ENCODE measurements at regions not wholly inside any gene's neighbourhood (a gene's known extent, or its start where the extent isn't known, plus 50 kb on each side); places are given as distances from the start of the nearest gene placed in this dataset.

DNA sequence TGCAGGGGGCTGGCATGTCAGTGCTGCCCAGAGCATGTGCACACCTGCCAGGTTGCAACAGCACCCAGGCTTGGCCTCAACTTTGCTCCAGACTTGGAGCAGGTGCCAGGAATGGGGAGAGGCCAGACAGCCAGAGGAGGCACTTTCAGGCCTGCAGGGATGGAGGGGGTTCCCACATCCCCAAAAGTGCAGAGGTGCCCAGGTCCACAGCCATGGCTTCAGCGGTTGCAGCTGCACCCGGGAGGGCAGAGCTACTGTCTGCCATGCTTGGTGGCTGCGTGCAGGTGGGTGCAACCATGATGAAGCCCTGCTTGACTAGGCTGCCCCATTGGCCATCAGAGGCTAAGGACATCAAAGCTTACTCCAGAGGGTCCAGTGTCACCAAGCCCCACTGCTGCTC is 196.8 kb upstream of the VRK2 start:
- in situ Hi-C loops (cut with HindIII; ENCODE audit: low pct_unique_long_range_greater_than_20kb, low sequenced_read_pairs): no loop called here
- DNase-seq (ENCODE audit: low read depth, low spot score): no peak

DNA sequence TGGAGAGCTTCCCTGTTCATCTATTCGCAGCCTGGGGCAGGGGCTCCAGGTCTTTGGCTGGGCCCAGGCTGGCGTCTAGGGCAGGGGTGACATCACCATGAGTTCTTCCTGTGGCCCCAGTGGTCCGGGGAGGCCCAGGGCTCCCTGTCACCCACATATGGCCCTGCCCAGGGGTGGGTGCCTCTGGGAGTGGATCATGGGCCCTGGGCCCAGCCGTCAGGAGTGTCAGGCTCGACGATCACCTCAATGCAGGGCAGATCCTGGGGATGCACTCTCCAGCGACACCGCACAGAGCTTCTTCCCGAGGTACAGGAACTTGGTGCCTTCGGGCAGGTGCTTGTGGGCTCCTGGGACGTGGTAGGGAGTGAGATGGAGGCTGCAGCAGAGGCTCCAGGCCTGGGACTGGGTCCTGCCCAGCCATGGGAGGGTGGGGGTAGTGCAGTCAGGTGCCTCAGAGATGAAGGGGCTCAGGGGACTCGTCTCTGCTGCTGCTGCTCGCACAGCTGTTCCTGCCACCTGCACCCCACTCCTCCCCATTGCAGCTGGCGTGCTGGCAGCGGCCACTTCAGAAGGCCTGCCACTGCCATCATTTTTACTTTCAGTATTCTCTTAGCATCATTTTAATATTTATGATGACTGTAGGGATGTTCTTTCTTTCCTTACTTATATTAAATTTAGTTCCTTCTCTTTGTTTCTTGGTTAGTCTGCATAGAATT is 196.0 kb upstream of the VRK2 start:
- no peak for DNase-seq (ENCODE audit: low read depth, low spot score)
- in situ Hi-C loops (cut with HindIII; ENCODE audit: low pct_unique_long_range_greater_than_20kb, low sequenced_read_pairs): no loop called here

DNA sequence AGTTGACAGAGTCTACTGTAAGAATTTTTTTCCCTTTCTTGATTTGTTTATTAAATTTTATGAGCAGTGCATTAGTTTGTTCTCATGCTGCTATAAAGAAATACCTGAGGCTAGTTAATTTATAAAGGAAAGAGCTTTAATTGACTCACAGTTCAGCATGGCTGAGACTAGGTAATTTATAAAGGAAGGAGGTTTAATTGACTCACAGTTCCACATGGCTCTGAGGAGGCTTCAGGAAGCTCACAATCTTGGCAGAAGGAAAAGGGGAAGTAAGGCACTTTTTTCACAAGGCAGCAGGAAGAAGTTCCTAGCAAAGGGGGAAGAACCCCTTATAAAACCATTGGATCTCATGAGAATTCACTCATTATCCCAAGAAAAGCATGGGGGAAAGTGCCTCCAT is 191.4 kb upstream of the VRK2 start:
- no peak for DNase-seq (ENCODE audit: low read depth, low spot score)
- in situ Hi-C loops (cut with HindIII; ENCODE audit: low pct_unique_long_range_greater_than_20kb, low sequenced_read_pairs): no loop called here

DNA sequence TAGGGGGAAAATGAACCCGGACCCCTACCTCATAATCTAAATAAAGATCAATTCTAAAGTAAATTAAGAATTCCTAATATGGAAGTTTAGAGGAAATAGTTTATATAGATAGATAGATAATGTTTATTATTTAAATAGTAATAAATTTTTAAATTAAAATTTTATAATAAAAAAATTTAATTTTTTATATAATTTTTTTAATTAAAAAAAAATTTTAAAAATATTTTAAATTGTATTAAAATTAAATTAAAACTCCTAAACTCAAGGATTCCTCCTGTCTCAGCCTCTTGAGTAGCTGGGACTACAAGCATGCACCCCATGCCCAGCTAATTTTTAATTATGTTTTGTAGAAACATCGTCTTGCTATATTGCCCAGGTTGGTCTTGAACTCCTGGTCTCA is 186.9 kb upstream of the VRK2 start:
- no peak for DNase-seq (ENCODE audit: low read depth, low spot score)
- in situ Hi-C loops (cut with HindIII; ENCODE audit: low pct_unique_long_range_greater_than_20kb, low sequenced_read_pairs): no loop called here

DNA sequence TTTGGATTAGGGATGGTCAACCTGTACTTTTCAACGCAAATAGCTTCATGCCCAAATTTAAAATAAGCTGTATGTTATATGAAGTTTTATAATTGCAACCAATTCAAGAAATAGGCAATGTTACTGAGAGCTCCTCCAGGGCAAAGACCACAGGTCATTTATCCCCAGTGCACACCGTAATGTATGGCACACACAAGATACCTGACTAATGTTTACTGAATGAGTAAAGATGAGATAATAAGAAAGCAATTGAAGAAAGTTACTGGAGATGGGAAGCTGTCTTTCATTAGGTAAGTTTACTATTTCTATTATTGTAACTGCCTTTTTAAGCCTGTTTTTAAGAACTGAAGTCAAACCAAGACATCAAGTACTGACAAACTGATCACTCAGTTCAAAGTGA is 184.5 kb upstream of the VRK2 start:
- DNase-seq (ENCODE audit: low read depth, low spot score): no peak
- in situ Hi-C loops (cut with HindIII; ENCODE audit: low pct_unique_long_range_greater_than_20kb, low sequenced_read_pairs): no loop called here

DNA sequence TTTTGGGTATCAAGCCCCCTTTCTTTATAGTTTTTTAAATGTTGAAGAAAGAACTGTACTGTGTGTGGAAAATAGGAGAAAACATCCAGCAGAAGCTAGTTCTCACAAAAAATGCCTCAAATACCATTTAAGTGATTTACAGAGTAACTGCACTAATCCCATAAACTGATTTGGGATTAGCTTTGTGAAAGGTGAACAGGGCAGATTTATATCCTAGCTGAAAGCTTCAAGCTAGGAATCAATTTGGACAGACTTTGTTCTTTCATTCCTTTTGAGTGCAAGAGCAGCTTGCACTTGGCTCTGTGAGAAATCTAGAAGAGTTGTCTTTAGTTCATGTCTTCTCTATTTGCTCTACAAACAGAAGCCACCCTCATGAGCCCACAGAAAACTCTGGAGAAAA is 183.9 kb upstream of the VRK2 start:
- in situ Hi-C loops (cut with HindIII; ENCODE audit: low pct_unique_long_range_greater_than_20kb, low sequenced_read_pairs): no loop called here

DNA sequence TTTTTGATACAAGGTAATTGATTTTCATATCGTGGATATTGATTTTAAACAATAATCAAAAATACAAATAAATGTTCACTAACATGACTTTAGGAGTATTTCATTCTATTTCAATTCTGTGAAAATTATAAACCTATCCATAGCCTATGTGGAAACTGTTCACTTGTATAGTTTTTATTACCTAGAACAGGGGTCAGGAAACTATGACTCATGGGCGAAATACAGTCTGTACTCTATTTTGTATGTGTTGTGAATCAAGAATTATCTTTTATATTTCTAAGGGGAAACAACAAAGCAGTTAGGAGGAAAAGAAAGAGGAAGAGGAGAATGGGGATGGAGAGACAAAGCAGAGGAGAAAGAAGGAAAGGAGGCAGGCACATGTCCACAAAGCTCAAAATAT is 181.7 kb upstream of the VRK2 start:
- in situ Hi-C loops (cut with HindIII; ENCODE audit: low pct_unique_long_range_greater_than_20kb, low sequenced_read_pairs): no loop called here
- no peak for DNase-seq (ENCODE audit: low read depth, low spot score)

More for the DNA sequence above, 183.9 kb upstream of the VRK2 start:
- DNase-seq (ENCODE audit: low read depth, low spot score): no peak

DNA sequence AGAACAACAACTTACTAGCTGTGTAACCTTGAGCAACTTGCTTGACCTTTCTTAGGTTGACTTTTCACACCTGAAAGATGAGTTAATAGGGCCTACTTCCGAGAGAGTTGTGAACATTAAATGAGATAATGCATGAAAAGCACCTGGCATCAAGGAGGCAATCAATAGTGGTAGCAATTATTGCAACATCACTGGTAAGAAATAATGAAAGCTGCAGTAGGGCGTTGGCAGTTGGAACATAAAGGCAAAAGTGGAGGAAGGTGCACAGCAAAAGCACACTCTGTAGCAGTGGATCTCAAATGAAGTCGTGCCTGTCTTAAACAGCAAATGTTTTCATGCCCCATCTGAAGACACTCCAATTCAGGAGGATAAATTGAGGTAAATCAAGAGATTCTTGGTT is 178.9 kb upstream of the VRK2 start:
- no peak for DNase-seq (ENCODE audit: low read depth, low spot score)
- in situ Hi-C loops (cut with HindIII; ENCODE audit: low pct_unique_long_range_greater_than_20kb, low sequenced_read_pairs): no loop called here

DNA sequence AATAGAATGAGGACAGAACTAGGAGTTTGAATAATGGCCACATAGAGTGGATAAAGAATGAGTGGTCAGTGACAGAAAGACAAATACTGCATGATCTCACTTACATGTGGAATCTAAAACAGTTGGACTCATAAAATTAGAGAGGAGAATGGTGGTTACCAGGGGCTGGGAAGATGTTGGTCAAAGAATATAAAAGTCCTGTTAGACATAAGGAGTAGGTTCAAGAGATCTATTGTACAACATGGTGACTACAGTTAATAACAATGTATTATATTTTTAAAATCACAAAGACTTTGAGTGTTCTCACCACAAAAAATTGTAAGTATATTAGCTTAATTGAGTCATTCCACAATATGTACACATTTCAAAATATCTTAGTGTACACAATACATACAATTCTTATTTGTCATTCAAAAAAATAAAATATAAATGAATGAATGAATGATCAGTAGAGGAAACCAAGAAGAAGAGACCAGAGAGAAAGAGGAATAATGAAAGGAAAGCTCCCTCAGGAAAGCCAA is 177.9 kb upstream of the VRK2 start:
- in situ Hi-C loops (cut with HindIII; ENCODE audit: low pct_unique_long_range_greater_than_20kb, low sequenced_read_pairs): no loop called here
- DNase-seq (ENCODE audit: low read depth, low spot score): no peak

DNA sequence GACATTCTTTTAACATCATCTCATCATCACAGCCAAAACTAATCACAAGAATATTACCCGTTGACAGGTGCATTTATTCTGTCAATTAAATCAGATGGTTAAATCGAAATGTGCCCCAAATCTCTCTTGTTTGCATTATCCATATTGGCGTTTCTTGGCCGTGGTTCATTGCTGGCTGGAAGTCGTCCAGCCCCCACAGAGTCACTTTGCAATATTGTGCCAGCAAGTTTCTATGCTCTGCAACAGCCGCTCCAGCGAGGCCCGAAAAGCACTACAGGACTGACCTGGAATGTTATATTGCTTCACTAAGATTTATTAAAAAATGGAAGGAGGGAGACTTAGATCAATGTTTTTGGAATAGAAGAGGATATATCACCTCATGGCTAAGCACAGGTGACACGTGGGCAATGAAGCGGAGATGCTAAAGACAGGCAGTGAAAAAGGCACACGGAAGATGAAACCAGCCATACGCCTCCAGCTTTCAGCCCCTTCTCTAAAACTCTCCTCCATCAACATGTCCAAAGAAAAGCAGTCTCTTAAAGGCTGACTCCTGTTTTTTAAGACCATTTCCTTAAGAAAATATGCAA is 176.8 kb upstream of the VRK2 start:
- DNase-seq (ENCODE audit: low read depth, low spot score): no peak
- in situ Hi-C loops (cut with HindIII; ENCODE audit: low pct_unique_long_range_greater_than_20kb, low sequenced_read_pairs): no loop called here

DNA sequence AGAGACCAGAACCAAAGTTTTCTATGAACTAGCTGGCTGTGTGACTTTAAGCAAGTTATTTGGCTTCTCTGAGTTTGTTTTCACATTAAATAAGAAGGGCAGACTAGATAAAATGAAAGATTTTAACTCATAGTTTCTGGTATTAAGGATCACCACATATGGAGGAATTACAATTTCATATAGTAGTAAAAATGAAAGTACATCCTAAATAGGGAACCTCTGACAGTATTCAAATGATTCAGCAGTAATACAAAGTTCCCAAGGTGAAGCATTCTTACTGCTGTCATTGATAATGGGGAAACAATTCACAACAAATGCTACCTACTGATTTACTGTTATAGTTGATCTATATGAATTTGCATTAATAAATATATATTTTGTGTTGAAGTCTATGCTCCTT is 170.3 kb upstream of the VRK2 start:
- in situ Hi-C loops (cut with HindIII; ENCODE audit: low pct_unique_long_range_greater_than_20kb, low sequenced_read_pairs): no loop called here
- DNase-seq (ENCODE audit: low read depth, low spot score): no peak

DNA sequence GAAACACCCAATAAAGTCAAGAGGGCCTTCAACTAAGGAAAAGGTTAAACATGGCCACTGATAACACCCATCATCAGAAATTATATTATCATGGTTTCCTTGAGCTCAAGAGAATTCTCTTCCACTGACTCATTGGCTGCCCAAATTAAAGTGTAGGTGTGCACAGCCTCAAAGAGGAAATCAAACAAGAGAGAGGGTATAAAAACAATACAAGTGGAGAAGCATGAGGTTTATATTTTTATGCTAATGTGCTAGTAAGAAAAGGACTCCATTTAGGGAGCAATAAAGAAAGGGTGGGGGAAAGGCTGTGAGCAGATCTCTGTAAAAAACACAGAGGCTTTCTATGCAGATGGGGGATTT is 168.8 kb upstream of the VRK2 start:
- in situ Hi-C loops (cut with HindIII; ENCODE audit: low pct_unique_long_range_greater_than_20kb, low sequenced_read_pairs): no loop called here
- DNase-seq (ENCODE audit: low read depth, low spot score): no peak

DNA sequence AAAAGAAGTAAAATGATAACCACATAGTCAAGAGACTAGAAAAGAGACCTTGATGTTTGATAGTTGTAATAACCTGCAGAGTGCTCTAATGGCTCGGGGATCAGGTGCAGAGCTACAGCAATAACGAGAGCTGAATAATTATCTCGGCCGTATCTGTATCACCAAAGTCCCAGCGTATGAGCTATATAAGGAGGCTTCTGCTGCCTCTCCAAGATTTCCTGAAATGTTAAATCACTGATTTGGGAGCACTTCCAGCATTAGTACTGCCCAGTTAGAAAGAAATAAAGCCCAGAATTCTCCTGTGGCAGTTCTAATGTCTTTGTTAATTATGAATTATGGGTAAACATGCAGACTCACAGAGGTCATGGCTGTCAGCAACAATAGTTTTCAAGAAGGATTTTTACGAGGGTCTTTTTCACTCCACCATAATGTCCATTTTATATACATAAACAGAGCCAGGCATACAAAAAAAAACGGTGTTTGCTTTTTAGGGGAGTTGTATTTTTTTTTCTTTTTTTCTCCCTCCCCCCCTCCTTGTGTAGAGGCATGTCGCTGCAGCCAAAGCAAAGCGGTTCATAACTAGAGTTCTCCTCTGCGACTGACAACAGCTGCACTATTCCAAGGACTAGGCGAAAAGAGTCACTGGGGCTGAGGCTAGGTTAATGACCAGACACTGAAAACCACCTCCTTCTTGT is 168.3 kb upstream of the VRK2 start:
- in situ Hi-C loops (cut with HindIII; ENCODE audit: low pct_unique_long_range_greater_than_20kb, low sequenced_read_pairs): no loop called here

DNA sequence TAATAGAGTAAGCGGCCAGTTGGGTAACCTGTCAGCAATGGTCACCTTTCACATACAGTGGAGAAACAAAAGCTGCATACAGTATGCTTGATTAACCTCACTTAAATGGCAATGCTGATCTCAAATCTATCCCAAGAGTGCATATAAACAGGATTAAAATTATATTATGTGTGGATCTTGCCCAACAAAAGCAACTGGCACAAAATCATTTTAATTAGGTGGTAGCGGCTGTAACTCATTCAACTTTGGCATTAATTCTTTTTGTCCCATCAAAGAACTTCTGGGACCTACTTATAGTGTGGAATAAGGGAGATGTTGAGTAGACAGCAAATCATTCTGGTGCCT is 167.8 kb upstream of the VRK2 start:
- no peak for DNase-seq (ENCODE audit: low read depth, low spot score)

More for the DNA sequence above, 168.3 kb upstream of the VRK2 start:
- DNase-seq (ENCODE audit: low read depth, low spot score): no peak

DNA sequence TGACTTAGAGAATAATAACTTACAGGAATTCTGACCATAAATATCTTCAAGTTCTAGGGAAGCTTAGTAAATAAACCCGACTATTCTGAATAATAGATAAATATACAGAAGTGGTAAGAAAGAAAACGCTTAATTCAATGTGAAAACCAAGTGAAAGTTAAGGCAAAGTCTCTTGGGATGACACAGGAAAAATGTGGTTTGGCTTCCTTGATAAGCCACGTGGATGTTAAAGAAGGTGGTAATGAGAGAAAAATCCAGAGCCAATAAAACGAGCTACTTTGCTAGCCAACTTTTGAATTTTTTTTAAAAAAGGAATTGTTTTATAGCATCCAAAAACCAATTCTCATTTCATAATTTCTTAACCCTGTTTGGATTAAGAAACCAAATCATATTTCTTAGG is 166.2 kb upstream of the VRK2 start:
- DNase-seq (ENCODE audit: low read depth, low spot score): no peak
- in situ Hi-C loops (cut with HindIII; ENCODE audit: low pct_unique_long_range_greater_than_20kb, low sequenced_read_pairs): no loop called here

More for the DNA sequence above, 167.8 kb upstream of the VRK2 start:
- in situ Hi-C loops (cut with HindIII; ENCODE audit: low pct_unique_long_range_greater_than_20kb, low sequenced_read_pairs): no loop called here

DNA sequence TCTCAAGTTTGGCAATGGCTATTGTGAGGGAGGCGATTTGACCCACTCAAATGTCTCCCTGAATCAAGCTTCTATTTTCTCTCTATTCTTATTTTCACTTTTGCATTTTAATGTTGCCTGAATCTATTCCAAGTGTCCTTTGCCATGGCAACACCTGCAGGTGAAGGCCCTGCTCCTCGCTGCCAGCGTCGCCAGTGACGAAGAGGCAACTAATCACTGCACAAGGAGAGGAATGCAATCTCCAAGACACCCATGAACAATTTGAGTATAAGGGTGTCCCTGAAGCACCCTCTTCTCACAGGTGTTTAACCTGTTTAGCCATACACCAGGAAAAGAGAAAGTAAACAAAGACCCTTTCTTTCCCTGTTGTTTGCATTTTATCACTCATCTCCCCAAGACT is 165.6 kb upstream of the VRK2 start:
- no peak for DNase-seq (ENCODE audit: low read depth, low spot score)
- in situ Hi-C loops (cut with HindIII; ENCODE audit: low pct_unique_long_range_greater_than_20kb, low sequenced_read_pairs): no loop called here

DNA sequence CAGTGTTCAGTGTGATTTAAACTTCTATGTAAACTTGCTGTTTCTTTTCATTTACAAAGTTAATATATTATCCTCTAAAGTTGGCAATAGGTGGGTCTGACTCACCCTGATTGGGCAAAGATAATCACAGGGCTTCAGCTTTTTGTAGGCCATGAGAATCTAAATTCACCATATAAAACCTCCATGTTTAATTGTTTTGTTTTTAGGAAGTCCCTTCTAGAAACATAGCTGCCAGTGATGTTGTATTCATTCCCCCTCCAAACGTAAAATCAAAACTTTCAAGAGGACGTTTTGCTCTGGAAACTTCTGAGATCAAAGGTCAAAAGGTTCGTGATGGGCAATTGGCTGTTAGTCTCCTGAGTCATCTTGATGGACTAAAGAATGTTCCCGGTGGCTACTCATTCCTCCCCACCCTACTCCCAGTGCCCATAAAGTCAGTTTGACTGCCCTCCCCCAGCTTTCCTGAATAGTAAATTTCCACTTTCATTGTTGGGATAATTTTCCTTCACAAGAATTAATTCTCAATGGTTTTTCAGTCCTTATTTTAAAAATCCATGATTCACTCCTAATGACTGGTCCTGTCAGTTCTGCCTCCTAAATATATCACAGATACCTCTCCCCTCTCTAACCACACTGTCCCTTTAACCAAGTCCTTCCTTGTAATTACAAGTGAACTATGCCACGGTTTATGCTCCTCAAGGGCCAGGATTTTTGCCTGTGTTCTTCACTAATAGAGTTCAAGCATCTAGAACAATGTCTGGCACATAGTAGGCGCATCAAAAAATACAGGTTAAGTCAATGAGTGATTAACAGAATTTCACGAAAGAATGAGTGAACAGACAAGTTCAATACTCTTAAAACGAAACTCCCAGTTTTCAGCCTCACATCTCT is 164.4 kb upstream of the VRK2 start:
- DNase-seq (ENCODE audit: low read depth, low spot score): peak; percentile 22

DNA sequence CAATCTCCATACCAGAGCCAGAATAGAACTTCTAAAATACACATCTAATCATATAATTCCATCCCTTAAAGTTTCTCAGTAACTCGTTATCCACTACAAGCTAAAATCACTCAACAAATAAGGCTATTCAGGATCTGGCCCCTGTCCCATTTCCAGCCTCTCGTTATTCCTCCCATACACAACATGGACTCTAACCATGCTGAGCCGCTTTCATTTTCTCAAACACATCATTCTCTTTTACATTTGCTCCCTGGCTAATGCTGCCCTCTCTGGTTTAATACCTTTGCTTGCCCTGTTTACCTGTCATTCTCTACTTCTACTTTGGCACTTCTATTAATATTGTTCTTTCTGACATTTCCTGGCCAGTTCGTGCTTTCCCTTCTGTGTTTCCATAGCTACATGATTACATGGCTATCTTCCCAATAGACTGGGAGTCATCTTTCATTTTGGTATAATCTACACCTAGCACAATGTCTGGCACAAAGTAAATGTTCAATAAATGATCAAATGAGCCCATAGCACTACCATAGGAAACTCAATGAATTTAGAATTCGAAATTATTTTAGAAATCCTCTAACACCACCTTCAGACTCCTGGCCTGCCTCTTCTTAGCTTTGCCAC is 163.6 kb upstream of the VRK2 start:
- in situ Hi-C loops (cut with HindIII; ENCODE audit: low pct_unique_long_range_greater_than_20kb, low sequenced_read_pairs): no loop called here
- DNase-seq (ENCODE audit: low read depth, low spot score): peak; percentile 48

More for the DNA sequence above, 164.4 kb upstream of the VRK2 start:
- in situ Hi-C loops (cut with HindIII; ENCODE audit: low pct_unique_long_range_greater_than_20kb, low sequenced_read_pairs): no loop called here

Data from SK-MEL-5 (cell line).